Duodenal mucosa (tissue), 2 donors: ENCODE measurements at regions not wholly inside any gene's neighbourhood (a gene's known extent, or its start where the extent isn't known, plus 50 kb on each side); places are given as distances from the start of the nearest gene placed in this dataset.
A peak's percentile ranks its signal among the peaks of the same experiment; 100 is the strongest.
"Not testable (repeated sequence)": the region's sequence is repeated elsewhere in the genome, so short reads cannot be mapped to it uniquely, and the experiment has no call there.

ENCODE experiments used
- H3K27ac ChIP-seq: one replicate; pipeline ENCODE4 v1.7.0; 2013; ENCODE audit warnings: low read depth, low read length
- H3K27me3 ChIP-seq, 2 donors: one replicate each; pipeline ENCODE4 v1.7.0; 2013; ENCODE audit warnings: low read length in 2 of 2, control low read depth in 1 of 2; ENCODE audit not compliant: insufficient read depth in 2 of 2, control insufficient read depth in 1 of 2
- H3K36me3 ChIP-seq, 2 donors: one replicate each; pipeline ENCODE4 v1.7.0; 2013; ENCODE audit warnings: low read length in 2 of 2, control low read depth in 1 of 2; ENCODE audit not compliant: insufficient read depth in 2 of 2, control insufficient read depth in 1 of 2
- H3K4me1 ChIP-seq, 2 donors: one replicate each; pipeline ENCODE4 v1.7.0; 2013; ENCODE audit warnings: low read length in 2 of 2, control low read depth in 1 of 2; ENCODE audit not compliant: insufficient read depth in 2 of 2, control insufficient read depth in 1 of 2
- H3K4me3 ChIP-seq, 2 donors: one replicate each; pipeline ENCODE4 v1.7.0; 2013; ENCODE audit warnings: low read length in 2 of 2, low read depth in 1 of 2
- H3K9ac ChIP-seq, 2 donors: one replicate each; pipeline ENCODE4 v1.7.0; 2013; ENCODE audit warnings: low read length in 2 of 2, low read depth in 1 of 2
- H3K9me3 ChIP-seq, 2 donors: one replicate each; pipeline ENCODE4 v1.7.0; 2013; ENCODE audit warnings: low read length in 2 of 2, control low read depth in 1 of 2; ENCODE audit not compliant: control insufficient read depth in 1 of 2

GRCh38 chr3:150270883-150271590 lies 137.1 kb upstream of the TSC22D2 start:
- Histone ChIP-seq H3K9ac (no peak overlapping the region), H3K4me3 (no peak overlapping the region), H3K27ac (no peak overlapping the region), H3K4me1 (peaks cover 7 to 23% of the 10 kb centered on the region in 2 donors), H3K9me3 (no peaks in the 10 kb centered on the region), H3K27me3 (no peaks in the 10 kb centered on the region), H3K36me3 (no peaks in the 10 kb centered on the region)

- not testable (repeated sequence) for H3K36me3 ChIP-seq, H3K27me3 ChIP-seq, H3K4me3 ChIP-seq, H3K9ac ChIP-seq, H3K9me3 ChIP-seq, H3K27ac ChIP-seq
- H3K4me1 ChIP-seq: peaks cover 7 to 23% of the 10 kb centered on the region in 2 donors
Measured at GRCh38 chr3:150270444-150270843, 137.7 kb upstream of the TSC22D2 start.

GRCh38 chr3:150269526-150269925 lies 138.6 kb upstream of the TSC22D2 start:
- Histone ChIP-seq H3K9ac (no peak overlapping the region), H3K9me3 (no peaks in the 10 kb centered on the region), H3K4me3 (no peak overlapping the region), H3K36me3 (no peaks in the 10 kb centered on the region), H3K27ac (no peak overlapping the region), H3K27me3 (no peaks in the 10 kb centered on the region), H3K4me1 (peaks cover 7 to 23% of the 10 kb centered on the region in 2 donors)

GRCh38 chr3:150268426-150269391 lies 139.4 kb upstream of the TSC22D2 start:
- Histone ChIP-seq H3K4me3 (peak overlapping the region in 1 of 2 donors; percentile 4), H3K9ac (no peak overlapping the region), H3K27ac (no peak overlapping the region), H3K27me3 (no peaks in the 10 kb centered on the region), H3K4me1 (peaks cover 7 to 23% of the 10 kb centered on the region in 2 donors), H3K9me3 (no peaks in the 10 kb centered on the region), H3K36me3 (no peaks in the 10 kb centered on the region)

GRCh38 chr3:150267288-150267687 lies 140.8 kb upstream of the TSC22D2 start:
- Histone ChIP-seq H3K27me3 (no peaks in the 10 kb centered on the region), H3K4me3 (no peak overlapping the region), H3K36me3 (no peaks in the 10 kb centered on the region), H3K4me1 (peaks cover 7 to 23% of the 10 kb centered on the region in 2 donors), H3K27ac (no peak overlapping the region), H3K9ac (no peak overlapping the region), H3K9me3 (no peaks in the 10 kb centered on the region)

GRCh38 chr3:150265305-150265704 lies 142.8 kb upstream of the TSC22D2 start:
- H3K27me3 ChIP-seq: no peaks in the 10 kb centered on the region
- peaks cover 7 to 13% of the 10 kb centered on the region in 2 donors for H3K4me1 ChIP-seq
- H3K27ac ChIP-seq: no peak overlapping the region
- no peaks in the 10 kb centered on the region for H3K36me3 ChIP-seq
- no peak overlapping the region for H3K4me3 ChIP-seq
- no peaks in the 10 kb centered on the region for H3K9me3 ChIP-seq
- H3K9ac ChIP-seq: no peak overlapping the region

GRCh38 chr3:150264561-150265279 lies 143.4 kb upstream of the TSC22D2 start:
- peaks cover 7 to 15% of the 10 kb centered on the region in 2 donors for H3K4me1 ChIP-seq
- no peak overlapping the region for H3K4me3 ChIP-seq
- H3K9ac ChIP-seq: no peak overlapping the region
- H3K9me3 ChIP-seq: no peaks in the 10 kb centered on the region
- no peak overlapping the region for H3K27ac ChIP-seq
- no peaks in the 10 kb centered on the region for H3K36me3 ChIP-seq
- H3K27me3 ChIP-seq: no peaks in the 10 kb centered on the region

GRCh38 chr3:150261958-150262357 lies 146.1 kb upstream of the TSC22D2 start:
- H3K27me3 ChIP-seq: no peaks in the 10 kb centered on the region
- H3K9ac ChIP-seq: no peak overlapping the region
- H3K36me3 ChIP-seq: no peaks in the 10 kb centered on the region
- H3K27ac ChIP-seq: no peak overlapping the region
- peaks cover 0 to 4% of the 10 kb centered on the region in 2 donors for H3K4me1 ChIP-seq
- no peak overlapping the region for H3K4me3 ChIP-seq
- H3K9me3 ChIP-seq: no peaks in the 10 kb centered on the region

- Histone ChIP-seq H3K27ac (no peak overlapping the region), H3K36me3 (no peaks in the 10 kb centered on the region), H3K4me3 (no peak overlapping the region), H3K27me3 (no peaks in the 10 kb centered on the region), H3K4me1 (peaks cover 5 to 9% of the 10 kb centered on the region in 2 donors), H3K9me3 (no peaks in the 10 kb centered on the region), H3K9ac (no peak overlapping the region)
Measured at GRCh38 chr3:150261418-150261817, 146.7 kb upstream of the TSC22D2 start.

- H3K4me3 ChIP-seq: no peak overlapping the region
- no peak overlapping the region for H3K27ac ChIP-seq
- no peak overlapping the region for H3K9ac ChIP-seq
- no peaks in the 10 kb centered on the region for H3K36me3 ChIP-seq
- H3K27me3 ChIP-seq: no peaks in the 10 kb centered on the region
- no peaks in the 10 kb centered on the region for H3K9me3 ChIP-seq
- H3K4me1 ChIP-seq: peaks cover 11 to 14% of the 10 kb centered on the region in 2 donors
Measured at GRCh38 chr3:150260398-150260710, 147.7 kb upstream of the TSC22D2 start.
